ENCODE measurements at regions not wholly inside any gene's neighbourhood (a gene's known extent, or its start where the extent isn't known, plus 50 kb on each side); places are given as distances from the start of the nearest gene placed in this dataset.

- POLR2A ChIA-PET = no interaction called here
- intact Hi-C loops (cut with micrococcal nuclease) = no loop called here
Observed at GRCh38 chr3:63022114-63022513, 146.9 kb upstream of the CADPS start.

GRCh38 chr3:63026722-63027121 is 151.5 kb upstream of the CADPS start:
- TF ChIP-seq, protein P1, sequence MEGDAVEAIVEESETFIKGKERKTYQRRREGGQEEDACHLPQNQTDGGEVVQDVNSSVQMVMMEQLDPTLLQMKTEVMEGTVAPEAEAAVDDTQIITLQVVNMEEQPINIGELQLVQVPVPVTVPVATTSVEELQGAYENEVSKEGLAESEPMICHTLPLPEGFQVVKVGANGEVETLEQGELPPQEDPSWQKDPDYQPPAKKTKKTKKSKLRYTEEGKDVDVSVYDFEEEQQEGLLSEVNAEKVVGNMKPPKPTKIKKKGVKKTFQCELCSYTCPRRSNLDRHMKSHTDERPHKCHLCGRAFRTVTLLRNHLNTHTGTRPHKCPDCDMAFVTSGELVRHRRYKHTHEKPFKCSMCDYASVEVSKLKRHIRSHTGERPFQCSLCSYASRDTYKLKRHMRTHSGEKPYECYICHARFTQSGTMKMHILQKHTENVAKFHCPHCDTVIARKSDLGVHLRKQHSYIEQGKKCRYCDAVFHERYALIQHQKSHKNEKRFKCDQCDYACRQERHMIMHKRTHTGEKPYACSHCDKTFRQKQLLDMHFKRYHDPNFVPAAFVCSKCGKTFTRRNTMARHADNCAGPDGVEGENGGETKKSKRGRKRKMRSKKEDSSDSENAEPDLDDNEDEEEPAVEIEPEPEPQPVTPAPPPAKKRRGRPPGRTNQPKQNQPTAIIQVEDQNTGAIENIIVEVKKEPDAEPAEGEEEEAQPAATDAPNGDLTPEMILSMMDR (IDR thresholded peaks at IDR 0.05) = no peak
- ChIA-PET CTCF (no interaction called here), POLR2A (no interaction called here)
- no peak for DNase-seq
- H3K9me3 Mint-ChIP-seq = peaks cover 3% of the 10 kb centered on the region
- H3K36me3 Mint-ChIP-seq (ENCODE audit: low read depth) = no peaks in the 10 kb centered on the region
- H3K27me3 Mint-ChIP-seq = no peaks in the 10 kb centered on the region
- intact Hi-C loops (cut with micrococcal nuclease) = no loop called here
- H3K4me1 Mint-ChIP-seq = no peaks in the 10 kb centered on the region
- H3K27ac Mint-ChIP-seq = no peak overlapping the region
- H3K4me3 Mint-ChIP-seq = no peak overlapping the region
- no peak for ATAC-seq (ENCODE audit: low read depth)

More at GRCh38 chr3:63022114-63022513, 146.9 kb upstream of the CADPS start:
- CTCF ChIA-PET = no interaction called here
- Mint-ChIP-seq H3K27me3 (no peaks in the 10 kb centered on the region), H3K27ac (no peak overlapping the region), H3K4me3 (no peak overlapping the region), H3K9me3 (peaks cover 3% of the 10 kb centered on the region), H3K4me1 (no peaks in the 10 kb centered on the region), H3K36me3 (ENCODE audit: low read depth) (no peaks in the 10 kb centered on the region)
- DNase-seq = no peak
- TF ChIP-seq, protein P1 (IDR thresholded peaks at IDR 0.05) = no peak
- no peak for ATAC-seq (ENCODE audit: low read depth)

DNA sequence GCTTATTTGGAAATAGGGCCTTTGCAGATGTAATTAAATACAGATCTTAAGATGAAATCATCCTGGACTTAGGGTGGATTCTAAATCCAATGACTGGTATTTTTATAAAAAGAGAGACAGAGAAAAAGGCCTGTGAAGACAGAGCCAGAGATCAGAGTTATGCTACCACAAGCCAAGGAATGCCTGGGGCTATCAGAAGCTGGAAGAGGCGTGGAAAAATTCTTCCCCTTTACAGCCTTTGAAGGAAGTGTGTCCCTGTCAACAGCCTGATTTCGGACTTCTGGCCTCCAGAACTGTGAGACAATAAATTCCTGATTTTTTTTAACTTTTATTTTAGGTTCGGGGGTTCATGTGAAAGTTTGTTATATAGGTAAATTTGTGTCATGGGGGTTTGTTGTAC is 154.1 kb upstream of the CADPS start:
- TF ChIP-seq, protein P1 (IDR thresholded peaks at IDR 0.05) = no peak
- Mint-ChIP-seq H3K4me3 (no peak overlapping the region), H3K4me1 (no peaks in the 10 kb centered on the region), H3K27ac (no peak overlapping the region), H3K9me3 (peaks cover 6% of the 10 kb centered on the region), H3K27me3 (no peaks in the 10 kb centered on the region), H3K36me3 (ENCODE audit: low read depth) (no peaks in the 10 kb centered on the region)
- ATAC-seq (ENCODE audit: low read depth) (no peak), DNase-seq (no peak)
- POLR2A ChIA-PET = no interaction called here
- CTCF ChIA-PET = no interaction called here
- intact Hi-C loops (cut with micrococcal nuclease) = no loop called here

- TF ChIP-seq, protein P1 (IDR thresholded peaks at IDR 0.05) = no peak
- no peaks in the 10 kb centered on the region for H3K4me1 Mint-ChIP-seq
- H3K36me3 Mint-ChIP-seq (ENCODE audit: low read depth) = no peaks in the 10 kb centered on the region
- H3K27ac Mint-ChIP-seq = no peak overlapping the region
- POLR2A ChIA-PET = no interaction called here
- H3K9me3 Mint-ChIP-seq = peaks cover 6% of the 10 kb centered on the region
- H3K4me3 Mint-ChIP-seq = no peak overlapping the region
- intact Hi-C loops (cut with micrococcal nuclease) = no loop called here
- H3K27me3 Mint-ChIP-seq = no peaks in the 10 kb centered on the region
- ATAC-seq (ENCODE audit: low read depth) (no peak), DNase-seq (no peak)
- CTCF ChIA-PET = no interaction called here
Observed at GRCh38 chr3:63029921-63030320, 154.7 kb upstream of the CADPS start.

DNA sequence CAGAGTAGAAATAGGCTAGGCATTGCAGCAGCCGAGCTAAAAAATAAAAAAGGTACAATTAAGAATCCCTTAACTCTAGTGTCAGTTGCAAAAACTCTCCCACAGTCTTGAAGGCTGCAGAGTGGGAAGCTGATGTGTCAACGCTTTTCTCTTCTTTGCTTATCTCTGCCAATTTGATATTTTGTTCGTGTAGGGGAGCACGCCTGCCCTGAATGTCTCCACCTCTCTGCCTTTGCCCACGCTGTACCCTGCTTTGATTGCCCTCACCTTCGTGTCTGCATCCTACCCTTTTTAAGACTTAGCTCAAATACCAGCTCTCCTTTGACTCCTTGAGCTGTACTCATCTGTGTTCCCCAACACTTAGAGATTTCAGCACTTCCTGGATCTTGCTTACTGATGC is 155.4 kb upstream of the CADPS start:
- no peaks in the 10 kb centered on the region for H3K36me3 Mint-ChIP-seq (ENCODE audit: low read depth)
- TF ChIP-seq, protein P1 (IDR thresholded peaks at IDR 0.05) = no peak
- CTCF ChIA-PET = no interaction called here
- POLR2A ChIA-PET = no interaction called here
- intact Hi-C loops (cut with micrococcal nuclease) = no loop called here
- H3K27me3 Mint-ChIP-seq = no peaks in the 10 kb centered on the region
- H3K27ac Mint-ChIP-seq = no peak overlapping the region
- no peak for DNase-seq
- H3K9me3 Mint-ChIP-seq = peaks cover 4% of the 10 kb centered on the region
- no peak for ATAC-seq (ENCODE audit: low read depth)
- H3K4me1 Mint-ChIP-seq = no peaks in the 10 kb centered on the region
- H3K4me3 Mint-ChIP-seq = no peak overlapping the region
